ENCODE measurements at regions not wholly inside any gene's neighbourhood (a gene's known extent, or its start where the extent isn't known, plus 50 kb on each side); places are given as distances from the start of the nearest gene placed in this dataset.

DNA sequence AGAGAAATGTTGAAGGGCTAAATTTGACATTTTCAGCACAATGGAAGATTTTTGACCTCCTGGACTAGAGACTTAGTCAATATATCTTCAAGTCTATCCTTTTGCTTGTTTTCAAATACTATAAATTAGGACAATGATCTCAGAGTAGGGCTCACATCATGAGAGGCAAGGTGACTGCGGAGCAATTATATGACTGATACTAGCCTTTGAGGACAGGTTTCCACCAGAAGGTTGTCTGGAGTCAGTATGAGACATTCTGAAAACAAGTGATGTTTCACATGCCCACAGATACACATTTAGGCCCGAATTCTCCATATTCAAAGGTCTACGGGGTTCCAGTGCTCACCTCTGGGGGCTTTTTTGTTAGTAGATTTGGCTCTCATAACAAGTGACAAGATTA lies 142.3 kb upstream of the SAMSN1 start:
- no peak for DNase-seq (ENCODE audit: low spot score, unreplicated experiment)
- TF ChIP-seq, protein P1, sequence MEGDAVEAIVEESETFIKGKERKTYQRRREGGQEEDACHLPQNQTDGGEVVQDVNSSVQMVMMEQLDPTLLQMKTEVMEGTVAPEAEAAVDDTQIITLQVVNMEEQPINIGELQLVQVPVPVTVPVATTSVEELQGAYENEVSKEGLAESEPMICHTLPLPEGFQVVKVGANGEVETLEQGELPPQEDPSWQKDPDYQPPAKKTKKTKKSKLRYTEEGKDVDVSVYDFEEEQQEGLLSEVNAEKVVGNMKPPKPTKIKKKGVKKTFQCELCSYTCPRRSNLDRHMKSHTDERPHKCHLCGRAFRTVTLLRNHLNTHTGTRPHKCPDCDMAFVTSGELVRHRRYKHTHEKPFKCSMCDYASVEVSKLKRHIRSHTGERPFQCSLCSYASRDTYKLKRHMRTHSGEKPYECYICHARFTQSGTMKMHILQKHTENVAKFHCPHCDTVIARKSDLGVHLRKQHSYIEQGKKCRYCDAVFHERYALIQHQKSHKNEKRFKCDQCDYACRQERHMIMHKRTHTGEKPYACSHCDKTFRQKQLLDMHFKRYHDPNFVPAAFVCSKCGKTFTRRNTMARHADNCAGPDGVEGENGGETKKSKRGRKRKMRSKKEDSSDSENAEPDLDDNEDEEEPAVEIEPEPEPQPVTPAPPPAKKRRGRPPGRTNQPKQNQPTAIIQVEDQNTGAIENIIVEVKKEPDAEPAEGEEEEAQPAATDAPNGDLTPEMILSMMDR (IDR thresholded peaks at IDR 0.05; ENCODE audit: unreplicated experiment): no peak
- no peaks in the 10 kb centered on the region for H3K4me1 Mint-ChIP-seq (ENCODE audit: low read depth)
- no peaks in the 10 kb centered on the region for H3K27me3 Mint-ChIP-seq
- no peaks in the 10 kb centered on the region for H3K9me3 Mint-ChIP-seq (ENCODE audit: low read depth)
- no peak overlapping the region for H3K4me3 Mint-ChIP-seq (ENCODE audit: low read depth)
- H3K27ac Mint-ChIP-seq: no peak overlapping the region
- no peaks in the 10 kb centered on the region for H3K36me3 Mint-ChIP-seq (ENCODE audit: insufficient read depth)

DNA sequence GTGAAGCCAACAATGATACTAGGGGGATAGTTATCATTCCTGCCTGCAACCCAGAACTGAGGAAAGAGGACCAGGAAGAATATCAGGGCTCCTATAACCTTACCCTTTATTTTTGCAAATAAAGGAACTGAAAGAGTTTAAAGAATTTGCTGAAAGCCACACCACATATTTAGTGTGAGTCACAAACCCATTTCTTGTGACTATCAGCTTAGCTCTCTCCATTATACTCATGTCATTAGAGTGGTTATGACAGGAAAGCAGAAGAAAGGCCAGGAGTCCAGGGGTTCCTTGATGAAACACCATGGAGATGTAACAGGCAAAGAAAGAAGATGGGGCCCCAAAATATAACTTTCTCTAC lies 141.1 kb upstream of the SAMSN1 start:
- no peaks in the 10 kb centered on the region for H3K9me3 Mint-ChIP-seq (ENCODE audit: low read depth)
- H3K4me1 Mint-ChIP-seq (ENCODE audit: low read depth): no peaks in the 10 kb centered on the region
- no peak overlapping the region for H3K27ac Mint-ChIP-seq
- H3K4me3 Mint-ChIP-seq (ENCODE audit: low read depth): no peak overlapping the region
- no peaks in the 10 kb centered on the region for H3K36me3 Mint-ChIP-seq (ENCODE audit: insufficient read depth)
- no peak for DNase-seq (ENCODE audit: low spot score, unreplicated experiment)
- no peaks in the 10 kb centered on the region for H3K27me3 Mint-ChIP-seq
- TF ChIP-seq, protein P1 (IDR thresholded peaks at IDR 0.05; ENCODE audit: unreplicated experiment): no peak

DNA sequence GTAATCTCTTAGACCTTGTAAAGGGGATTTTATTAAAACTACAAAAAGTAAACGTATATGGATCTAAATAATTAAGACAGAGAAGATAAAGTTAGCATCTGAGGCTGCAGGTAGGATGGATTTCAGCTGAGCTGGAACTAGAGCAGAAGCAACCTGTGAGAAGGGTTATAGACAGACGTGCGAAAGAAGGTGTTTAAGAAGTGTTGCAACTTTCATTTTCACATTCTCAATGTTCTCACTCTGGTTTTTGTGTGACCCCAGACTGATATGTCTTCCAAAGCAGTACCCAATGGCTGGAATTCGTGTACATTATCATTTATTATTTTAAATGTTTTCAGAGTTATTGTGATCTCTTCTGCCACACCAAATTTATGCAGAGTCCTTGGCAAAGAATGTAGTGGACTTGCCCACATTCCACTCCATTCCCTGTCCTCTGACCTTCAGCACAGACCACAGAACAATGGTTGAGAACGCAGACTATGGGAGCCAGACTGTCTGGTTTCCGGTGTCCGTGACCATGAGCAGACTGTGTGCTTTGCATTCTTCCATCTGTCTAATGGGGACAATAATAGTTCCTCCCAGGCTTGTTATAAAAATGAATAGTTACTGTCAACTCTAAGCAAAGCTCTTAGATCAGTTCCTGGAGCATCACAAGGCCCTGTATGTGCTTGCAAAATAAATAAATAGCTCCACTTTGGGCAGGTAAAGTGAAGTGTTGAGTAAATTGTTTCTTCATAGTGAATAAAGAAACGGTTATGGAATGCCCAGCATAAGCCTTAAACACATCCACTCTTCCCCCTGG lies 140.6 kb upstream of the SAMSN1 start:
- TF ChIP-seq, protein P1 (IDR thresholded peaks at IDR 0.05; ENCODE audit: unreplicated experiment): no peak
- Mint-ChIP-seq H3K27me3 (no peaks in the 10 kb centered on the region), H3K36me3 (ENCODE audit: insufficient read depth) (no peaks in the 10 kb centered on the region), H3K9me3 (ENCODE audit: low read depth) (no peaks in the 10 kb centered on the region), H3K27ac (no peak overlapping the region), H3K4me3 (ENCODE audit: low read depth) (no peak overlapping the region), H3K4me1 (ENCODE audit: low read depth) (no peaks in the 10 kb centered on the region)
- no peak for DNase-seq (ENCODE audit: low spot score, unreplicated experiment)

DNA sequence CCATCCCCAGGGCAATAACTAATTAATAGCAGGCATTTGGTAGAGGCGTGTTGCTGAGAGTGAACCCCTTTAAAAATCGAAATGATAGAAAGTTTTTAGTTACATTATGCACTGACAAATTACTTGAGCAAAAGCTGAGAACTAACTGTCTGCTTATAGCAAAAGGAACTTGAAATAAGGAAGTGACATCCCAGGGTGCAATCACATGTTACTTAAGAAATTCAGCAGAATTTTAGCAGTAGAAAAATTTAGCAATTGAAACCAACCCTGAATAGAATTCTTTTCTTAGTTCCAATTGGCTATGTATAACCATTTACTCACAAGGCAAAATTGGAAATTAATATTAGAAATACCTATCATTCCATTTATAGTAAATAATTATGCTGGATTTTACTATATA lies 139.5 kb upstream of the SAMSN1 start:
- H3K9me3 Mint-ChIP-seq (ENCODE audit: low read depth): no peaks in the 10 kb centered on the region

DNA sequence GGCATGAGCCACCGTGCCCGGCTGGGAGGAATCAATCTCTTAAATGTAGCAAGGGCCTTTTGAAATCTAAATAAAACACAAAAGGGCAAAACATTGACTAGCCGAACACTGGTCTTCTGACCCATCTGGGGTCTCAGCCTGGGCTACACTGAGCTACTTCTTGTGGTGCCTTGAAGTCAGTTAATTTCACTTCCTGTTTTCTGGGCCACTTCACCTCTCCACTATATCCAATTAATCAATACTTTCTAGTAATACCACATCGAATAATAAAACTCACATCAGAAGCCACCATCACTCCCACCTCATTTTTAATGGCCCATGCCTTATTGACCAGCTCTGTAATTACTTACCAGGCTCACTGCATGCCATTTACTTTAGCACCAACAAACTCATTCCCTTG lies 138.0 kb upstream of the SAMSN1 start:
- H3K4me3 Mint-ChIP-seq (ENCODE audit: low read depth): no peak overlapping the region
- TF ChIP-seq, protein P1 (IDR thresholded peaks at IDR 0.05; ENCODE audit: unreplicated experiment): no peak
- DNase-seq (ENCODE audit: low spot score, unreplicated experiment): no peak
- no peaks in the 10 kb centered on the region for H3K27me3 Mint-ChIP-seq
- H3K36me3 Mint-ChIP-seq (ENCODE audit: insufficient read depth): no peaks in the 10 kb centered on the region
- H3K27ac Mint-ChIP-seq: no peak overlapping the region
- H3K9me3 Mint-ChIP-seq (ENCODE audit: low read depth): no peaks in the 10 kb centered on the region
- no peaks in the 10 kb centered on the region for H3K4me1 Mint-ChIP-seq (ENCODE audit: low read depth)

More for the DNA sequence above, 139.5 kb upstream of the SAMSN1 start:
- H3K27ac Mint-ChIP-seq: no peak overlapping the region
- H3K4me1 Mint-ChIP-seq (ENCODE audit: low read depth): no peaks in the 10 kb centered on the region
- TF ChIP-seq, protein P1 (IDR thresholded peaks at IDR 0.05; ENCODE audit: unreplicated experiment): no peak
- no peak for DNase-seq (ENCODE audit: low spot score, unreplicated experiment)
- no peaks in the 10 kb centered on the region for H3K36me3 Mint-ChIP-seq (ENCODE audit: insufficient read depth)
- no peak overlapping the region for H3K4me3 Mint-ChIP-seq (ENCODE audit: low read depth)
- no peaks in the 10 kb centered on the region for H3K27me3 Mint-ChIP-seq
